ENCODE measurements at regions not wholly inside any gene's neighbourhood (a gene's known extent, or its start where the extent isn't known, plus 50 kb on each side); places are given as distances from the start of the nearest gene placed in this dataset.

DNA sequence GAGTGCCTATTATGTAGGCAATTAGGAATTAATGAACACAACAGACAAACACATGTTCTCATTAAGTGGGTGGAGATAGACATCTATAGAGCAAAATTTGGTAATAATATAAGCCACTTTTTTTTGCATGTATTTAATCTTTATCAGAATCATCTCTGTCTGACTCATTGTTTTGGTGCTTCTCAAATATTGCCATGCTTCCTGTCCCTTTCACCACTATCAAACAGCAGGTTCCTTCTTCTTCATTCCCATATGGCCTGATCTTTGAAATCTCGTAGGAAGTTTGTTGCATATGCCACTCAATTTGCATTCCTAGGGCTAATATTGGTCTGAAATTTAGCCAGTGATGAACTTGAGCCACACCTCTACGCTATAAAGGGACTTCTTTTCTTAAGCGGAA, 128.9 kb upstream of the SPEF2 start:
- H4K91ac ChIP-seq (replicated peaks; ENCODE audit: insufficient read length, low read length), result no peak overlapping the region
- no peak overlapping the region for H3K27ac ChIP-seq (ENCODE audit: low read depth, low read length)
- H2BK12ac ChIP-seq (ENCODE audit: low read depth, low read length), result no peak overlapping the region
- H3K4me1 ChIP-seq (replicated peaks in 1 of 4; ENCODE audit: control insufficient read depth in 3 of 4, insufficient read depth in 4 of 4, low read length in 3 of 4), result peaks cover 0 to 2% (median 1%) of the 10 kb centered on the region in 4 experiments; a peak in 1 of 7 replicates
- H2AK5ac ChIP-seq (ENCODE audit: low read depth, low read length), result no peak overlapping the region
- H2AFZ ChIP-seq (ENCODE audit: low read length), result no peak overlapping the region
- no peaks in the 10 kb centered on the region for H3K79me1 ChIP-seq (ENCODE audit: low read depth, low read length)
- no peaks in the 10 kb centered on the region for H4K20me1 ChIP-seq (replicated peaks in 1 of 2; ENCODE audit: control insufficient read depth in 1 of 2, insufficient read depth in 2 of 2, low read length in 2 of 2)
- H3K4me2 ChIP-seq (ENCODE audit: insufficient read depth in 1 of 2, low read depth in 2 of 2, low read length in 2 of 2), result no peak overlapping the region
- H3K36me3 ChIP-seq (ENCODE audit: control insufficient read depth in 2 of 4, insufficient read depth in 4 of 4, low read length in 3 of 4), result no peaks in the 10 kb centered on the region
- H3K4ac ChIP-seq (replicated peaks; ENCODE audit: insufficient read length, low read depth, low read length), result no peak overlapping the region
- no peak overlapping the region for H2BK15ac ChIP-seq (ENCODE audit: low read length)
- H3K79me2 ChIP-seq (ENCODE audit: control insufficient read depth in 1 of 2, insufficient read depth in 2 of 2, low read length in 2 of 2), result no peaks in the 10 kb centered on the region
- no peak overlapping the region for H3K4me3 ChIP-seq (ENCODE audit: extremely low read depth in 1 of 4, insufficient read depth in 2 of 4, low read depth in 3 of 4, low read length in 4 of 4)
- no peak overlapping the region for H3K9ac ChIP-seq (replicated peaks in 1 of 4; ENCODE audit: extremely low read depth in 1 of 4, low read depth in 3 of 4, low read length in 3 of 4)
- no peak overlapping the region for H3K18ac ChIP-seq (ENCODE audit: extremely low read depth, low read length)
- no peak overlapping the region for H2BK120ac ChIP-seq (replicated peaks; ENCODE audit: low read depth, low read length)
- H3K9me3 ChIP-seq (ENCODE audit: insufficient read depth in 2 of 2, low read depth in 1 of 2, low read length in 1 of 2), result no peaks in the 10 kb centered on the region
- H3K56ac ChIP-seq (replicated peaks; ENCODE audit: insufficient read length, low read depth, low read length), result no peak overlapping the region
- CTCF ChIA-PET (ENCODE audit: partially characterized antibody), result no interaction called here
- WGBS, 2 experiments (ENCODE audit: extremely low coverage in 1 of 2, insufficient coverage in 1 of 2, insufficient read length in 1 of 2, insufficient replicate concordance in 2 of 2, low coverage in 1 of 2, low lambda C conversion rate in 2 of 2, missing lambda C conversion rate in 1 of 2), result 81% methylated on average over 3 of the region's 3 CpGs; no CpG with 5 or more reads in 1 of the 2 experiments
- H2BK5ac ChIP-seq (ENCODE audit: low read depth, low read length), result no peak overlapping the region
- FAIRE-seq, result no peak
- H3K27me3 ChIP-seq (replicated peaks in 1 of 4; ENCODE audit: control insufficient read depth in 3 of 4, extremely low read depth in 1 of 4, insufficient read depth in 3 of 4, low read length in 3 of 4), result no peaks in the 10 kb centered on the region
- no peak for DNase-seq (ENCODE audit: low read depth in 1 of 2, low spot score in 2 of 2)
- no peak overlapping the region for H2BK20ac ChIP-seq (ENCODE audit: low read length)
- H4K8ac ChIP-seq (ENCODE audit: extremely low read depth, insufficient read depth, low read length), result no peak overlapping the region
- H3K23ac ChIP-seq (ENCODE audit: insufficient read length), result no peak overlapping the region
- TF ChIP-seq RAD21 (IDR thresholded peaks at IDR 0.05 in 1 of 2, conservative IDR thresholded peaks at IDR 0.05 in 1 of 2; ENCODE audit: low read depth in 2 of 2, low read length in 2 of 2) (no peak), RFX5 (IDR thresholded peaks at IDR 0.05; ENCODE audit: borderline replicate concordance, low read depth, low read length) (no peak), YY1 (IDR thresholded peaks at IDR 0.05; ENCODE audit: low read depth, low read length) (no peak), BACH1 (IDR thresholded peaks at IDR 0.05; ENCODE audit: low read length) (no peak)
- TF ChIP-seq, protein P1, sequence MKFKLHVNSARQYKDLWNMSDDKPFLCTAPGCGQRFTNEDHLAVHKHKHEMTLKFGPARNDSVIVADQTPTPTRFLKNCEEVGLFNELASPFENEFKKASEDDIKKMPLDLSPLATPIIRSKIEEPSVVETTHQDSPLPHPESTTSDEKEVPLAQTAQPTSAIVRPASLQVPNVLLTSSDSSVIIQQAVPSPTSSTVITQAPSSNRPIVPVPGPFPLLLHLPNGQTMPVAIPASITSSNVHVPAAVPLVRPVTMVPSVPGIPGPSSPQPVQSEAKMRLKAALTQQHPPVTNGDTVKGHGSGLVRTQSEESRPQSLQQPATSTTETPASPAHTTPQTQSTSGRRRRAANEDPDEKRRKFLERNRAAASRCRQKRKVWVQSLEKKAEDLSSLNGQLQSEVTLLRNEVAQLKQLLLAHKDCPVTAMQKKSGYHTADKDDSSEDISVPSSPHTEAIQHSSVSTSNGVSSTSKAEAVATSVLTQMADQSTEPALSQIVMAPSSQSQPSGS (IDR thresholded peaks at IDR 0.05; ENCODE audit: low read length), result no peak
- no peak overlapping the region for H3K14ac ChIP-seq (ENCODE audit: insufficient read length)
- H3K23me2 ChIP-seq (ENCODE audit: low read depth, low read length), result no peaks in the 10 kb centered on the region
- POLR2A ChIA-PET (ENCODE audit: partially characterized antibody), result no interaction called here
- no peak overlapping the region for H4K5ac ChIP-seq (ENCODE audit: insufficient read length, low read depth, low read length)

Data from H1 (cell line).